Limb (tissue), 2 donors: ENCODE measurements at regions not wholly inside any gene's neighbourhood (a gene's known extent, or its start where the extent isn't known, plus 50 kb on each side); places are given as distances from the start of the nearest gene placed in this dataset.

ENCODE experiments used
- DNase-seq, 2 donors: peaks; one replicate each; pipeline ENCODE4 v3.0.0-alpha.2; 2016; ENCODE audit errors: extremely low spot score in 2 of 2

DNA sequence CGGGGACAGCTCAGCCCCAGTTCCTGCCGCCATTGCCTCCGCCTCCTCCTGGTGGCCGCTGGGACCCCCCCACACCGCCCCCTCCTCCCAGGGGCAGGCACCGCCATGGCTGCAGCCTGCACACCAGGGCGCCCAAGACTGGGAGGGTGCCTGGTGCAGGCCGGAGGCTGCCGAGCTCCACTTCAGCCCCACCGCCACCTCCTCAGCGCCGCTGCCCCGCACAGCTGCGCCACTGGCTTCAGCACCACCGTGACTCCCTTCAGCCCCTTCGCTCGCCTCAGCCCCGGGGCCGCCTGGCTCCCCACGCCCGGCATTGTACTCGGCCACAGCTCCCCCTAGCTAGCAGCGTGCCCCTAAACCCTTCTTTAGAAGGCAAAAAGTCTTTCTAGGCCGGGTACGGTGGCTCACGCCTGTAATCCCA, 131.1 kb downstream of the CRYBB2 start:
- no peak for DNase-seq

- DNase-seq: no peak
These were observed 132.3 kb downstream of the CRYBB2 start for GRCh38 chr22:25351631-25352293.

DNA sequence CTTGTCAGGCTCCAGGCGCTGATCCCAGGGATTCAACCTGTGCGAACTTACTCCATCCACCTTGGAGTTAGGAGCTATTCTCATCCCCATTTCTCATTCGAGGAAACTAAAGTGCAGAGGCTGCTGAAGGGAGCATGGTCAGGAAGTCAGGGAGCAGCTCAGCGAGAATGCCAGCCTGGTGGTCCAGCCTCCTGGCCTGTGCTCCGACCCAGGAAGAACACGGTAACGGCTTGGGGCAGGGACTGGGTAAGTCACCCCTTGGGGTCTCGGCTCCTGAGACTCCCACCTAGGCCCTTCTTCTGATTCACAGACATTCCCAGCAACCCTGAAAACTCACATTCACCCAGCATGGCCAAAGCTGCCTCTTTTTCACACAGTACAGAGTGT, 132.8 kb downstream of the CRYBB2 start:
- no peak for DNase-seq

DNA sequence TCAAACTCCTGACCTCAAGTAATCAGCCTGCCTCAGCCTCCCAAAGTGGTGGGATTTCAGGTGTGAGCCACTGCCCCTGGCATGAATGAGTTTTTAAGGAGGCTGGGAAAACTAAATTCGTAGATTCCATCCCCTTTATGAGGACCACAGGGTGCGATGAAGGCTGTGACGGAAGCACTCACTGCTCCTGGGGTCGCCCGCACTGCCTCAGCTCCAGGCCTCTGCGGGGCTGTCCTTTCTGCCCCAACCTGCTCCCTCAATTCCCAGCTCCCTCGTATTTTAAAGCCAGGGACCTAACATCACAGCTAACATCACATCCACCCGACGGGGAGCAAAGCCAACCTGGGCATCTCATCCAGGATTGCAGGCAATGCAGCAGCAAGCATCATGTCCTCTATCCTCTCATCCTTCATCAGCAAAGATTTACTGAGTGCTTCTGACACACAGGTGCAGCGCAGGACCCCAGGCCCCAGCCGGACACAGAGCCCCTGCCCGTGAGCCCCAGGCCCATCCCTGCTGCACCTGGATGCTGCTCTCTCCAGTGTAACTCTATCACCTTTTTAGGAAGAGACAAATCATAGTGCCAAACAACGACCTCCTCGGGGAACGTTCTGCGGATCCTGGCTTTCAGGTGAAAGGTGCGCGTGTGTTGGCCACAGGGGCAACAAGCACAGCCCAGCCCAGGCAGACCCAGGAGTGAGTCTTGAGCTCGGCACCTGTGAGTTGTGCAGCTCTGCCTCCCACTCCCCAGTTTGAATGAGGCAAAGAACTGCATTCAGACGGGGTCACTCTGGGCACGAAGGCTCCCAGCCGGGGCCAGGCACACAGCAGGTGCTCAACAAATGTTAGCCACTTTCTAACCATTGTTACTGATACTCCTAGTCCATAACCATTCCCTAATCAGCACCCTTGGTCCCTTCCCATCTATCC, 134.3 kb downstream of the CRYBB2 start:
- no peak for DNase-seq

- no peak for DNase-seq
These were observed 135.0 kb downstream of the CRYBB2 start for GRCh38 chr22:25354456-25354855.

DNA sequence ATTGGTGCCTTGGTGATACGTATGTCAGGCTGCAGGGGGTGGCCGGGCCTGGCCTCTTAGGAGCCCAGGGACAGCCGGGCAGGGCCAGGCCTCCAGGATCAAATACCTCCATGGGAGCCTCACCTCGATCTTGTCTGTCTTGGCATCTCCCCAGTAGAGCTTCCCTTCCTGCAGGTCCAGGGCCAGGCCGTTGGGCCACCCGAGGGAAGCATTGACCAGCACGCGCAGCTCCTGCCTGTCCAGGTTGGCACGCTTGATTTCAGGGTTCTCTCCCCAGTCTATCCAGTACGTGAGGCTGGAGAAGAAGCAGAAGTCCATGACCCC, 137.7 kb downstream of the CRYBB2 start:
- no peak for DNase-seq

- DNase-seq: no peak
These were observed 138.4 kb downstream of the CRYBB2 start for GRCh38 chr22:25357606-25358420.

- DNase-seq: no peak
These were observed 139.2 kb downstream of the CRYBB2 start for GRCh38 chr22:25358421-25359170.

DNA sequence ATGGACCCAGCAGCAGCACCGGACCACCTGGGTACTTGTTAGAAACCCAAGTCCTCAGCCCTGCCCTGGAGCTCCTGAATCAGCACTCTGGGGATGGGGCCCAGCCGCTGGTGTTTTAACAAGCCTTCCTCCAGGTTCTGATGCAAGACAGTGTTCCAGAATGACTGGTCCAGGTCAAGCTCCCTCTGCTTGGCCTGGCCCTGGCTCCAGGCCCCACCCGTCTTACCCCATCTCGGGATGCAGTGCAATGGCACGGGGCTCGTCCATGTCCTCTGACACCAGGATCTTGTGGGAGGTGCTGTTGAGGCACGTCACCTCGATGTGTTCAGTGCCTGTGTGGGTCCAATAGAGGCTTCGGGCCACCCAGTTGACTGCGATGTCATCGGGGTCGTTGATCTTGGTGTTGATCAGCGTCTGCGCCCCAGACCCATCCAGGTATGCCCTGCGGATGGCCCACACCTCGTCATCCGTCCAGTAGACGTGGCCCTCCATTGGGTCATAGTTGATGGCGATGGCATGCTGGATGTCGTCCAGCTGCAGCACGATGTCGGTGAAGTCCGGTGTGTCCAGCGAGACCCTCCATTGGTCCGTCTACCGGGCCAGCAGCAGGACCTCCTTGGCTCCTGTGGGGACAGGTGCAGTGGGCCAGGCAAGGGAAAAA, 140.3 kb downstream of the CRYBB2 start:
- DNase-seq: peak in 1 of 2 donors; percentile 24

GRCh38 chr22:25360411-25360810, 141.0 kb downstream of the CRYBB2 start:
- DNase-seq: peak in 1 of 2 donors; percentile 19

- no peak for DNase-seq
These were observed 141.6 kb downstream of the CRYBB2 start for GRCh38 chr22:25360891-25361645.

DNA sequence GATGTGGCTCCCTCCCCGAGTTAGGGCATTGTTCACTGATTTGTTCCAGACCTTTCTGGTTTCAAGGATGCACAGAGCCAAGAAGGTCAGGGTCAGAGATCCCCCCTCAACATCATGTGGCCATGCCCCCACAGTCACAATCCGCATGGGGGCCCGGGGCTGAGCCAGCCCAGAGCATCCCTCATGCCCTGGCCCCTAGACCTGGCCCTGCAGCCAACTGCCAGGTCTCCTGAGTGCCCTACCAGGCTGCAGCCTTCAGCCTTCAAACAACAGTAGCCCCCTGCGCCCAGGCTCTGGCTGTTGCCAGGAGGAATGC, 142.4 kb downstream of the CRYBB2 start:
- no peak for DNase-seq

DNA sequence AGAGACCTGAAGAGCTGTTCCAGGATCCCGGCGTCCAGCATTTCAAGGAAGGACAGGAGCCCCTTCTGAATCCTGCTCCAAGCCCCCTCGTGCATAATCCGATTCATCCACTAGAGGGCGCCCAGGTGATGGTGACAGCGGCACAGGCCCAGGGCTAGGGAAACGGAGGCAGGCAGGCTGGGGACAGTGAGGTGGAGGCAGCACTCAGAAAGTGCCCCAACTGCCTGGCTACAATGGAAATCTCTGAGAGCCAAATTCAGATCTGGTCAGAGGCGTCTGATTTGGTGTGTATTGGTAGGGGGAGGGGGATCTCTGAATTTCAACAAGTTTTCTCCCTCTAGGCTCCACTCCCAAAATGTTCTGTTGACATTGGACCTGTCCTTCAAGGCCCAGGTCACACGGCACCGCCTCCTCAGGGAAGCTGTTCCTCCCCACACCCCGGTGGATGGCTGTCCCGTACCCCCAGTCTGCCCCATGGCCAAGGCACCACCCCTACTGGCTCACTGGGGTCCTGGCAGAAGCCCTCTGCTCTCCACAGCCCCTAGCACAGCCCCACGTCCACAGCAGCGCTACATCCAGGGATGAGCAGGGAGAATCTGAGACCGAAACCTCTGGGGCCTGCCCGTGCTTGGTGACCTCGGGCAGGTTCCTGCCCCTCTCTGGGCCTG, 142.9 kb downstream of the CRYBB2 start:
- DNase-seq: peak; percentile 27 to 85

GRCh38 chr22:25362883-25363240, 143.4 kb downstream of the CRYBB2 start:
- no peak for DNase-seq

DNA sequence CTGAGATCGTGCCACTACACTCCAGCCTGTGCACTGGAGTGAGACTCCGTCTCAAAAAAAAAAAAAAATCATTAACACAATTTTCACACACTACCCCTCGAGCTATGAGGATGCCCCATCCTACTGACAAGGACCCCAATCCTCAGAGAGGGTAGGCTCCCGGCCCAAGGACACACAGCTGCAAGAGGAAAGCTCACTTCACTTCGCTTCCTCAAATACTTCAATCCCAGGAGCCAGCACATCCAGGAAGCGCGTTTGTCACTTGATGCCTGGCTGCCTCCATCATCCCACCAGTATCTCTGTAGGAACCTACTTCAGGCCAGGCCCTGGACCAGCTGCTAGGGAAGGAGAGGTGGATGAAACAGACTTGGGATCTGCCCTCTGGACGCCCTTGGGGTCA, 144.0 kb downstream of the CRYBB2 start:
- DNase-seq: no peak

DNA sequence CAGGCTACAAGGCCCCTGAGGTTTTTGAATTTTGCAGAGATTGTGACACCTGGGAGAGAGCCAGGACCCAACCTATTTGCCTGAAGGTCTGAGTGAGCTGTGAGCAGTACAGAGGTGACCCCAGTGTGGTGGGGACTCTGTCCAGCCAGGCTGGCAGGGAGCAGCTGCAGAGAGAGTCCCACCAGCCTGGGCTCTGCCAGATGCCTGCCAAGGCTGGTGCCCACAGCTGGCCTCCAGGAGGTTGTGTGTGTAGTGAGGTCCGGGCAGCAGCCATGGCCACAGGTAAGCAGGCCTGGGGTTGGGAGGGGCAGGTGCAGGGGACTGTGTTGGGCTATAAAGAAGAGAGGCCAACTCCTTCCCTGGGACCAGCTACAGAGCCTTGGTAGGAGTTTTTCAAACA, 144.8 kb downstream of the CRYBB2 start:
- no peak for DNase-seq

- DNase-seq: no peak
These were observed 145.3 kb downstream of the CRYBB2 start for GRCh38 chr22:25364736-25365241.

DNA sequence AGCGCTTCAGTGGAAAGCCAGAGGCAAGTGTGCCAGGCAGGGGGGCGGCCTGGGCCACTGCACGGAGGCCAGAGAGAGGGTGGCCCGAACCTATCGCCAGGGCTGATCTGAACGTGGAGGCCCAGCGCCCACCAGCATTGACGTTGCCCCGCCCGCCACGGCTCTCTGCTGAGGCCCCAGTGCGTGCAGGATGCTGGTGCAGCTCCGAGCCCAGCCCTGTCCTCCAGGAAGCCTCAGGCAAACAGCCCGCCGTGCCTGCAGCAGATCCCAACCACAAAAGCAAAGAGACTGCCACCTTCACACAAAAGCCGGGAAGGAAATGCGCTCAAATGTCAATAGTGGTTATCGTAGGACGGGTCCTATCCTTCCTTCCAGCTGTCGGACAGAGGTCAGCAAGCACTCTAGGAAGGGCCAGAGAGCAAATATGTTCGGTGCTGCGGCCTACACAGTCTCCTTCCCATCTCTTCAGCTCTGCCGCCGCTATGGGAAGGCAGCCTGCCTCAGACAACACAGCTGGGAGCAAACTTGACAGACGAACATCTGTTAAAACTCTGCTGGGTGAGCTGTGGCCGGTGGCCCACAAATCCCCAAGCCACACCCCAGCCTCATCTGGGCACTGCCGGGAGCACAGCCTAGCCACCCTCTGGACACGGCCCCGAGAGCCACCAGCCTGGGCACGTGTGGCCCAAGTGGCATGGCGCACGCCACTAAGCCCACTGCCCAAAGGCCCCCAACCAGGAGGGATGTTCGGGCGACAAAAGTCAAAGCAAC, 146.2 kb downstream of the CRYBB2 start:
- DNase-seq: no peak

DNA sequence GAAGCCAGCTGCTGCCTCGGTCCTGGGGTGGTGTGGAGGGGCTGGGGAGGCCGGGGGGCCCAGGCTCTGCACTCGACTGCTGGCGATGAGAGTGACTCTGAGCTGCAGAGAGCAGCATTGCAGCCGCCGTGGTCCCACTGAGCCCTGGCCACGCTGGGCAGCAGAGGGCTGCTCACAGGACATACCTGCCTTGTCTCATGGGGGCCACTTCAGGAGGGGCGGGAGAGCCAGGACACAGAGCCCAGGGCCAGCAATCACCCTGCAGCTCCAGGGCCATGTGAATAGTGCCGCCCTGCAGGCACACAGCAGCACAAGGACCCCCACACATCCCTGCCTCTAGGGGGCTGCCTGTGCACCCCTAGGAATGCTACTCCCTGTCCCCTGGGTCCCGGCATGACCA, 147.0 kb downstream of the CRYBB2 start:
- no peak for DNase-seq
